ENCODE measurements at regions not wholly inside any gene's neighbourhood (a gene's known extent, or its start where the extent isn't known, plus 50 kb on each side); places are given as distances from the start of the nearest gene placed in this dataset.

- Mint-ChIP-seq H3K27ac (no peak overlapping the region), H3K9me3 (no peaks in the 10 kb centered on the region), H3K4me1 (no peaks in the 10 kb centered on the region), H3K36me3 (no peaks in the 10 kb centered on the region), H3K27me3 (peaks cover 0 to 5% (median 3%) of the 10 kb centered on the region in 5 donors), H3K4me3 (no peak overlapping the region)
- POLR2A ChIA-PET = no interaction called here
- ATAC-seq (no peak), DNase-seq (no peak)
Observed at GRCh38 chr5:58403822-58404433, 56.0 kb downstream of the PLK2 start.

- no peak overlapping the region for H3K4me3 Mint-ChIP-seq
- POLR2A ChIA-PET = no interaction called here
- no peaks in the 10 kb centered on the region for H3K9me3 Mint-ChIP-seq
- ATAC-seq = no peak
- no peaks in the 10 kb centered on the region for H3K4me1 Mint-ChIP-seq
- H3K36me3 Mint-ChIP-seq = no peaks in the 10 kb centered on the region
- no peak for DNase-seq
- H3K27me3 Mint-ChIP-seq = peaks cover 0 to 2% (median 0%) of the 10 kb centered on the region in 5 donors
- H3K27ac Mint-ChIP-seq = no peak overlapping the region
Observed at GRCh38 chr5:58401701-58402100, 58.2 kb downstream of the PLK2 start.

- Mint-ChIP-seq H3K4me3 (no peak overlapping the region), H3K27ac (no peak overlapping the region), H3K9me3 (no peaks in the 10 kb centered on the region), H3K36me3 (no peaks in the 10 kb centered on the region), H3K4me1 (no peaks in the 10 kb centered on the region), H3K27me3 (peaks cover 0 to 2% (median 0%) of the 10 kb centered on the region in 5 donors)
- POLR2A ChIA-PET = no interaction called here
- no peak for DNase-seq
- no peak for ATAC-seq
Observed at GRCh38 chr5:58400737-58401136, 59.1 kb downstream of the PLK2 start.

GRCh38 chr5:58399951-58400350 lies 59.9 kb downstream of the PLK2 start:
- Mint-ChIP-seq H3K4me1 (no peaks in the 10 kb centered on the region), H3K27ac (no peak overlapping the region), H3K27me3 (peaks cover 0 to 2% (median 0%) of the 10 kb centered on the region in 5 donors), H3K36me3 (no peaks in the 10 kb centered on the region), H3K9me3 (no peaks in the 10 kb centered on the region), H3K4me3 (no peak overlapping the region)
- POLR2A ChIA-PET = no interaction called here
- DNase-seq = no peak
- no peak for ATAC-seq

GRCh38 chr5:58394339-58394738 lies 65.5 kb downstream of the PLK2 start:
- DNase-seq = no peak
- H3K27me3 Mint-ChIP-seq = peaks cover 0 to 15% (median 2%) of the 10 kb centered on the region in 5 donors
- no peaks in the 10 kb centered on the region for H3K9me3 Mint-ChIP-seq
- no peak for ATAC-seq
- no peak overlapping the region for H3K27ac Mint-ChIP-seq
- POLR2A ChIA-PET = no interaction called here
- H3K4me3 Mint-ChIP-seq = no peak overlapping the region
- no peaks in the 10 kb centered on the region for H3K4me1 Mint-ChIP-seq
- H3K36me3 Mint-ChIP-seq = no peaks in the 10 kb centered on the region

- ATAC-seq (no peak), DNase-seq (no peak)
- H3K27me3 Mint-ChIP-seq = peaks cover 0 to 15% (median 2%) of the 10 kb centered on the region in 5 donors
- POLR2A ChIA-PET = no interaction called here
- no peak overlapping the region for H3K4me3 Mint-ChIP-seq
- no peaks in the 10 kb centered on the region for H3K9me3 Mint-ChIP-seq
- H3K4me1 Mint-ChIP-seq = no peaks in the 10 kb centered on the region
- no peaks in the 10 kb centered on the region for H3K36me3 Mint-ChIP-seq
- H3K27ac Mint-ChIP-seq = no peak overlapping the region
Observed at GRCh38 chr5:58393716-58394115, 66.2 kb downstream of the PLK2 start.

- peaks cover 0 to 15% (median 2%) of the 10 kb centered on the region in 5 donors for H3K27me3 Mint-ChIP-seq
- no peak for ATAC-seq
- no peak for DNase-seq
- POLR2A ChIA-PET = no interaction called here
- H3K36me3 Mint-ChIP-seq = no peaks in the 10 kb centered on the region
- H3K4me3 Mint-ChIP-seq = no peak overlapping the region
- H3K9me3 Mint-ChIP-seq = no peaks in the 10 kb centered on the region
- H3K4me1 Mint-ChIP-seq = no peaks in the 10 kb centered on the region
- no peak overlapping the region for H3K27ac Mint-ChIP-seq
Observed at GRCh38 chr5:58392496-58392895, 67.4 kb downstream of the PLK2 start.

GRCh38 chr5:58383448-58383847 lies 76.4 kb downstream of the PLK2 start:
- peaks cover 2 to 13% (median 9%) of the 10 kb centered on the region in 5 donors for H3K27me3 Mint-ChIP-seq
- H3K4me3 Mint-ChIP-seq = no peak overlapping the region
- no peak overlapping the region for H3K27ac Mint-ChIP-seq

GRCh38 chr5:58382131-58382534 lies 77.8 kb downstream of the PLK2 start:
- H3K4me3 Mint-ChIP-seq = no peak overlapping the region
- DNase-seq (no peak), ATAC-seq (no peak)
- peaks cover 10 to 40% (median 19%) of the 10 kb centered on the region in 9 donors for H3K9me3 Mint-ChIP-seq
- POLR2A ChIA-PET = no interaction called here
- no peak overlapping the region for H3K27ac Mint-ChIP-seq
- peaks cover 0 to 22% (median 5%) of the 10 kb centered on the region in 3 donors for H3K36me3 Mint-ChIP-seq
- H3K4me1 Mint-ChIP-seq = no peaks in the 10 kb centered on the region
- peaks cover 2 to 18% (median 9%) of the 10 kb centered on the region in 5 donors for H3K27me3 Mint-ChIP-seq

More at GRCh38 chr5:58383448-58383847, 76.4 kb downstream of the PLK2 start:
- POLR2A ChIA-PET = no interaction called here
- no peak for ATAC-seq
- Mint-ChIP-seq H3K9me3 (peaks cover 10 to 34% (median 17%) of the 10 kb centered on the region in 9 donors), H3K36me3 (peaks cover 0 to 22% (median 5%) of the 10 kb centered on the region in 3 donors), H3K4me1 (no peaks in the 10 kb centered on the region)
- no peak for DNase-seq

- Mint-ChIP-seq H3K27me3 (peaks cover 2 to 18% (median 9%) of the 10 kb centered on the region in 5 donors), H3K4me3 (no peak overlapping the region), H3K36me3 (peaks cover 0 to 22% (median 5%) of the 10 kb centered on the region in 3 donors), H3K9me3 (peaks cover 10 to 40% (median 19%) of the 10 kb centered on the region in 9 donors), H3K27ac (no peak overlapping the region), H3K4me1 (no peaks in the 10 kb centered on the region)
- POLR2A ChIA-PET = no interaction called here
- no peak for ATAC-seq
- DNase-seq = no peak
Observed at GRCh38 chr5:58381566-58381965, 78.3 kb downstream of the PLK2 start.

GRCh38 chr5:58380655-58381054 lies 79.2 kb downstream of the PLK2 start:
- peaks cover 2 to 21% (median 9%) of the 10 kb centered on the region in 5 donors for H3K27me3 Mint-ChIP-seq
- ATAC-seq (no peak), DNase-seq (no peak)
- H3K27ac Mint-ChIP-seq = no peak overlapping the region
- H3K4me1 Mint-ChIP-seq = no peaks in the 10 kb centered on the region
- no peak overlapping the region for H3K4me3 Mint-ChIP-seq
- H3K36me3 Mint-ChIP-seq = peaks cover 0 to 22% (median 5%) of the 10 kb centered on the region in 3 donors
- peaks cover 10 to 45% (median 22%) of the 10 kb centered on the region in 9 donors for H3K9me3 Mint-ChIP-seq
- POLR2A ChIA-PET = no interaction called here

GRCh38 chr5:58378613-58379390 lies 81.1 kb downstream of the PLK2 start:
- no peaks in the 10 kb centered on the region for H3K4me1 Mint-ChIP-seq
- POLR2A ChIA-PET = no interaction called here
- DNase-seq (no peak), ATAC-seq (no peak)
- H3K36me3 Mint-ChIP-seq = peaks cover 0 to 22% (median 5%) of the 10 kb centered on the region in 3 donors
- peaks cover 2 to 24% (median 9%) of the 10 kb centered on the region in 5 donors for H3K27me3 Mint-ChIP-seq
- no peak overlapping the region for H3K27ac Mint-ChIP-seq
- H3K4me3 Mint-ChIP-seq = no peak overlapping the region
- peaks cover 10 to 45% (median 25%) of the 10 kb centered on the region in 9 donors for H3K9me3 Mint-ChIP-seq

- ATAC-seq (no peak), DNase-seq (no peak)
- Mint-ChIP-seq H3K27ac (no peak overlapping the region), H3K36me3 (no peaks in the 10 kb centered on the region), H3K4me3 (no peak overlapping the region), H3K27me3 (peaks cover 0 to 14% (median 1%) of the 10 kb centered on the region in 5 donors), H3K9me3 (peaks cover 0 to 14% (median 3%) of the 10 kb centered on the region in 9 donors), H3K4me1 (no peaks in the 10 kb centered on the region)
- POLR2A ChIA-PET = no interaction called here
Observed at GRCh38 chr5:58370606-58371005, 89.3 kb downstream of the PLK2 start.

Measured in naive thymus-derived CD8-positive, alpha-beta T cell (primary cell).